Central memory CD8-positive, alpha-beta T cell (primary cell): ENCODE measurements at regions not wholly inside any gene's neighbourhood (a gene's known extent, or its start where the extent isn't known, plus 50 kb on each side); places are given as distances from the start of the nearest gene placed in this dataset.
"Not testable (repeated sequence)": the region's sequence is repeated elsewhere in the genome, so short reads cannot be mapped to it uniquely, and the experiment has no call there.

Experiments
- ATAC-seq: fragments of 150-1000 bp; cut with Tn5 transposase; replicated peaks from 2 replicates; pipeline ENCODE4 v1.10.0; 2022; ENCODE audit warnings: mild to moderate bottlenecking, moderate FRiP score, moderate number of reproducible peaks; ENCODE audit not compliant: poor library complexity, severe bottlenecking; ENCODE audit errors: extremely low read depth
- DNase-seq, 2 donors: peaks; one replicate each; pipeline ENCODE4 v3.0.0; 2021; ENCODE audit warnings: low spot score in 2 of 2
- H3K27ac Mint-ChIP-seq: one replicate; pipeline ENCODE4 v1.8.0; 2022; ENCODE audit warnings: low read depth, mild to moderate bottlenecking, moderate library complexity, mixed read lengths
- H3K27me3 Mint-ChIP-seq: one replicate; pipeline ENCODE4 v1.8.0; 2022; ENCODE audit warnings: mixed read lengths
- H3K36me3 Mint-ChIP-seq: one replicate; pipeline ENCODE4 v1.8.0; 2022; ENCODE audit warnings: mild to moderate bottlenecking, moderate library complexity, mixed read lengths; ENCODE audit not compliant: insufficient read depth
- H3K4me1 Mint-ChIP-seq: one replicate; pipeline ENCODE4 v1.8.0; 2022; ENCODE audit warnings: mixed read lengths
- H3K4me3 Mint-ChIP-seq: one replicate; pipeline ENCODE4 v1.8.0; 2022; ENCODE audit warnings: mild to moderate bottlenecking, moderate library complexity, mixed read lengths
- H3K9me3 Mint-ChIP-seq: one replicate; pipeline ENCODE4 v1.8.0; 2022; ENCODE audit warnings: mixed read lengths

GRCh38 chr12:131281016-131281415, 327.3 kb downstream of the ADGRD1 start:
- no peaks in the 10 kb centered on the region for H3K27me3 Mint-ChIP-seq
- no peaks in the 10 kb centered on the region for H3K4me1 Mint-ChIP-seq
- peaks cover 2% of the 10 kb centered on the region for H3K36me3 Mint-ChIP-seq
- ATAC-seq (no peak), DNase-seq (no peak)
- no peak overlapping the region for H3K27ac Mint-ChIP-seq
- H3K9me3 Mint-ChIP-seq = no peaks in the 10 kb centered on the region
- no peak overlapping the region for H3K4me3 Mint-ChIP-seq

- no peaks in the 10 kb centered on the region for H3K9me3 Mint-ChIP-seq
- no peak overlapping the region for H3K4me3 Mint-ChIP-seq
- H3K27ac Mint-ChIP-seq = no peak overlapping the region
- no peaks in the 10 kb centered on the region for H3K4me1 Mint-ChIP-seq
- no peak for DNase-seq
- no peaks in the 10 kb centered on the region for H3K27me3 Mint-ChIP-seq
- no peak for ATAC-seq
- peaks cover 2% of the 10 kb centered on the region for H3K36me3 Mint-ChIP-seq
These were observed 328.8 kb downstream of the ADGRD1 start for GRCh38 chr12:131282292-131283080.

GRCh38 chr12:131283191-131283861, 329.6 kb downstream of the ADGRD1 start:
- H3K4me3 Mint-ChIP-seq = no peak overlapping the region
- H3K9me3 Mint-ChIP-seq = no peaks in the 10 kb centered on the region
- ATAC-seq (no peak), DNase-seq (no peak)
- no peaks in the 10 kb centered on the region for H3K4me1 Mint-ChIP-seq
- H3K27me3 Mint-ChIP-seq = no peaks in the 10 kb centered on the region
- H3K36me3 Mint-ChIP-seq = peaks cover 2% of the 10 kb centered on the region
- H3K27ac Mint-ChIP-seq = no peak overlapping the region

GRCh38 chr12:131283862-131284825, 330.4 kb downstream of the ADGRD1 start:
- H3K9me3 Mint-ChIP-seq, H3K27me3 Mint-ChIP-seq, H3K36me3 Mint-ChIP-seq, H3K4me3 Mint-ChIP-seq, ATAC-seq, DNase-seq, H3K4me1 Mint-ChIP-seq, H3K27ac Mint-ChIP-seq: not testable (repeated sequence)

- H3K27ac Mint-ChIP-seq, DNase-seq, H3K9me3 Mint-ChIP-seq, H3K36me3 Mint-ChIP-seq, H3K4me1 Mint-ChIP-seq, H3K4me3 Mint-ChIP-seq, ATAC-seq, H3K27me3 Mint-ChIP-seq: not testable (repeated sequence)
These were observed 331.5 kb downstream of the ADGRD1 start for GRCh38 chr12:131284954-131285904.

GRCh38 chr12:131285905-131286295, 332.2 kb downstream of the ADGRD1 start:
- H3K4me1 Mint-ChIP-seq, H3K36me3 Mint-ChIP-seq, DNase-seq, H3K27ac Mint-ChIP-seq, H3K9me3 Mint-ChIP-seq, ATAC-seq, H3K4me3 Mint-ChIP-seq, H3K27me3 Mint-ChIP-seq: not testable (repeated sequence)

- not testable (repeated sequence) for H3K9me3 Mint-ChIP-seq, ATAC-seq, H3K4me1 Mint-ChIP-seq, DNase-seq, H3K4me3 Mint-ChIP-seq, H3K27ac Mint-ChIP-seq, H3K27me3 Mint-ChIP-seq, H3K36me3 Mint-ChIP-seq
These were observed 332.6 kb downstream of the ADGRD1 start for GRCh38 chr12:131286301-131286700.

GRCh38 chr12:131287015-131287937, 333.6 kb downstream of the ADGRD1 start:
- no peaks in the 10 kb centered on the region for H3K36me3 Mint-ChIP-seq
- no peak overlapping the region for H3K27ac Mint-ChIP-seq
- H3K4me3 Mint-ChIP-seq = no peak overlapping the region
- no peak for ATAC-seq
- H3K9me3 Mint-ChIP-seq = peaks cover 4% of the 10 kb centered on the region
- no peak for DNase-seq
- H3K27me3 Mint-ChIP-seq = no peaks in the 10 kb centered on the region
- no peaks in the 10 kb centered on the region for H3K4me1 Mint-ChIP-seq

GRCh38 chr12:131287938-131288764, 334.4 kb downstream of the ADGRD1 start:
- DNase-seq (no peak), ATAC-seq (no peak)
- Mint-ChIP-seq H3K9me3 (peaks cover 4% of the 10 kb centered on the region), H3K4me3 (no peak overlapping the region), H3K36me3 (no peaks in the 10 kb centered on the region), H3K27ac (no peak overlapping the region), H3K27me3 (no peaks in the 10 kb centered on the region), H3K4me1 (no peaks in the 10 kb centered on the region)

- H3K36me3 Mint-ChIP-seq, H3K9me3 Mint-ChIP-seq, H3K4me1 Mint-ChIP-seq, H3K4me3 Mint-ChIP-seq, H3K27ac Mint-ChIP-seq, ATAC-seq, H3K27me3 Mint-ChIP-seq: not testable (repeated sequence)
- peak in 1 of 2 donors; percentile 1 for DNase-seq
These were observed 335.3 kb downstream of the ADGRD1 start for GRCh38 chr12:131288765-131289695.
